Activated B cell treated with CpG ODN at 0.5 μM for 24 hours (primary cell): ENCODE measurements at regions not wholly inside any gene's neighbourhood (a gene's known extent, or its start where the extent isn't known, plus 50 kb on each side); places are given as distances from the start of the nearest gene placed in this dataset.

Experiments used
- ATAC-seq: fragments of 200-7000 bp; cut with Tn5 transposase; one replicate; pipeline ENCODE4 v1.10.0; 2021; ENCODE audit warnings: low read depth, mild to moderate bottlenecking, moderate library complexity
- CTCF ChIA-PET: fragments of 350-600 bp; sonication (Branson Sonifier 250); formaldehyde crosslinking; loops from one replicate; lab custom pipeline; 2021; ENCODE audit warnings: antibody characterized with exemption; lab: Charles Lee
- POLR2A ChIA-PET: fragments of 350-600 bp; sonication (Branson Sonifier 250); formaldehyde crosslinking; loops from one replicate; lab custom pipeline; 2021; ENCODE audit warnings: antibody characterized with exemption; lab: Charles Lee
- DNase-seq: peaks from one replicate; pipeline ENCODE4 v3.0.0; 2022
- H3K27ac Mint-ChIP-seq: one replicate; pipeline ENCODE4 v1.8.0; 2020; ENCODE audit warnings: mixed read lengths
- H3K27me3 Mint-ChIP-seq: one replicate; pipeline ENCODE4 v1.8.0; 2021; ENCODE audit warnings: mixed read lengths
- H3K36me3 Mint-ChIP-seq: one replicate; pipeline ENCODE4 v1.8.0; 2021; ENCODE audit warnings: low read depth, mixed read lengths
- H3K4me1 Mint-ChIP-seq: one replicate; pipeline ENCODE4 v1.8.0; 2021; ENCODE audit warnings: mixed read lengths
- H3K4me3 Mint-ChIP-seq: one replicate; pipeline ENCODE4 v1.8.0; 2020; ENCODE audit warnings: mild to moderate bottlenecking, mixed read lengths
- H3K9me3 Mint-ChIP-seq: one replicate; pipeline ENCODE4 v1.8.0; 2020; ENCODE audit warnings: mixed read lengths
- CTCF ChIP-seq: fragments of 200-600 bp; IDR thresholded peaks from one replicate; pipeline ENCODE4 v1.8.0; 2022; ENCODE audit warnings: antibody characterized with exemption, mild to moderate bottlenecking
- intact Hi-C: fragments of 100-400 bp; cut with micrococcal nuclease; formaldehyde crosslinking; loops from one replicate; pipeline ENCODE4 v1.15.1; 2024

GRCh38 chr2:41994233-41994637 is 53.6 kb upstream of the PKDCC start:
- POLR2A ChIA-PET = no interaction called here
- no peaks in the 10 kb centered on the region for H3K4me1 Mint-ChIP-seq
- no peak for TF ChIP-seq CTCF

GRCh38 chr2:41994661-41995060 is 53.2 kb upstream of the PKDCC start:
- POLR2A ChIA-PET = no interaction called here
- peaks cover 20% of the 10 kb centered on the region for H3K27me3 Mint-ChIP-seq
- H3K4me1 Mint-ChIP-seq = no peaks in the 10 kb centered on the region
- CTCF ChIA-PET = no interaction called here
- TF ChIP-seq CTCF = no peak
- no peak overlapping the region for H3K4me3 Mint-ChIP-seq
- intact Hi-C loops = no loop called here
- peaks cover 4% of the 10 kb centered on the region for H3K9me3 Mint-ChIP-seq
- H3K36me3 Mint-ChIP-seq = no peaks in the 10 kb centered on the region
- ATAC-seq (no peak), DNase-seq (no peak)
- no peak overlapping the region for H3K27ac Mint-ChIP-seq

More at GRCh38 chr2:41994233-41994637, 53.6 kb upstream of the PKDCC start:
- H3K27ac Mint-ChIP-seq = no peak overlapping the region
- DNase-seq = no peak
- intact Hi-C loops = no loop called here
- no peak for ATAC-seq
- peaks cover 4% of the 10 kb centered on the region for H3K9me3 Mint-ChIP-seq
- CTCF ChIA-PET = no interaction called here
- peaks cover 24% of the 10 kb centered on the region for H3K27me3 Mint-ChIP-seq
- H3K4me3 Mint-ChIP-seq = no peak overlapping the region
- no peaks in the 10 kb centered on the region for H3K36me3 Mint-ChIP-seq

- Mint-ChIP-seq H3K36me3 (no peaks in the 10 kb centered on the region), H3K27me3 (peaks cover 15% of the 10 kb centered on the region), H3K4me1 (no peaks in the 10 kb centered on the region), H3K27ac (no peak overlapping the region), H3K9me3 (peaks cover 4% of the 10 kb centered on the region), H3K4me3 (no peak overlapping the region)
- CTCF ChIA-PET = no interaction called here
- no peak for ATAC-seq
- no peak for DNase-seq
- intact Hi-C loops = no loop called here
- no peak for TF ChIP-seq CTCF
- POLR2A ChIA-PET = no interaction called here
Measured at GRCh38 chr2:41997561-41997960, 50.3 kb upstream of the PKDCC start.
